ENCODE measurements at regions not wholly inside any gene's neighbourhood (a gene's known extent, or its start where the extent isn't known, plus 50 kb on each side); places are given as distances from the start of the nearest gene placed in this dataset.
"Not testable (repeated sequence)": the region's sequence is repeated elsewhere in the genome, so short reads cannot be mapped to it uniquely, and the experiment has no call there.

GRCh38 chr6:53426667-53427270 is 78.0 kb upstream of the ELOVL5 start:
- H3K4me3 Mint-ChIP-seq: no peak overlapping the region
- H3K4me1 Mint-ChIP-seq: peaks cover 13% of the 10 kb centered on the region
- no peaks in the 10 kb centered on the region for H3K36me3 Mint-ChIP-seq
- DNase-seq: no peak
- H3K27me3 Mint-ChIP-seq: peaks cover 6% of the 10 kb centered on the region
- no peaks in the 10 kb centered on the region for H3K9me3 Mint-ChIP-seq
- ATAC-seq (ENCODE audit: low read depth): no peak
- no peak overlapping the region for H3K27ac Mint-ChIP-seq
- POLR2A ChIA-PET: no interaction called here

DNA sequence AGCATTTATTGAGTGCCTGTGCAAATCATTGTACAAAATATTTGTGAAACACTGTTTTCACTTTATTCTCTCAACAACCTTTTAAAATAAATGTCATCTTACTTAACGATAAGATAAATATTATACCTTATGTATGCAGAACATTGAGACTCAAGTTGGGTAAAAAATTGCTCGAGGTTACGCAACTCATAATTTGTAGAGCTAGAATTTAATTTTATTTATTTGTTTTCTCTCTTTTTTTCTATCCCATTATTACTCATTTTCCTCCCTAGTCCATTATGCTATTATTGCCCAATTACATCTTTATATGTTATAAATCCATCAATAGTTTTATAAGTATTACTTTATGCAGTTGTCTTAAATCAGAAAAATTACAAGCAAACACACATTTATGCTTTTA is 77.4 kb upstream of the ELOVL5 start:
- H3K4me1 Mint-ChIP-seq: peaks cover 10% of the 10 kb centered on the region
- H3K36me3 Mint-ChIP-seq: no peaks in the 10 kb centered on the region
- DNase-seq: no peak
- POLR2A ChIA-PET: no interaction called here
- no peak overlapping the region for H3K4me3 Mint-ChIP-seq
- ATAC-seq (ENCODE audit: low read depth): no peak
- H3K27me3 Mint-ChIP-seq: peaks cover 6% of the 10 kb centered on the region
- H3K27ac Mint-ChIP-seq: no peak overlapping the region
- no peaks in the 10 kb centered on the region for H3K9me3 Mint-ChIP-seq

GRCh38 chr6:53424976-53425718 is 76.4 kb upstream of the ELOVL5 start:
- Mint-ChIP-seq H3K36me3 (no peaks in the 10 kb centered on the region), H3K4me3 (no peak overlapping the region), H3K27me3 (peaks cover 6% of the 10 kb centered on the region), H3K9me3 (no peaks in the 10 kb centered on the region), H3K27ac (no peak overlapping the region), H3K4me1 (peaks cover 10% of the 10 kb centered on the region)
- DNase-seq: no peak
- POLR2A ChIA-PET: interaction anchor here (0.6 kb wide), 1 partner anchor 13 kb away, joined by 3 read pairs; no protein-coding TSS in a partner anchor
- no peak for ATAC-seq (ENCODE audit: low read depth)

DNA sequence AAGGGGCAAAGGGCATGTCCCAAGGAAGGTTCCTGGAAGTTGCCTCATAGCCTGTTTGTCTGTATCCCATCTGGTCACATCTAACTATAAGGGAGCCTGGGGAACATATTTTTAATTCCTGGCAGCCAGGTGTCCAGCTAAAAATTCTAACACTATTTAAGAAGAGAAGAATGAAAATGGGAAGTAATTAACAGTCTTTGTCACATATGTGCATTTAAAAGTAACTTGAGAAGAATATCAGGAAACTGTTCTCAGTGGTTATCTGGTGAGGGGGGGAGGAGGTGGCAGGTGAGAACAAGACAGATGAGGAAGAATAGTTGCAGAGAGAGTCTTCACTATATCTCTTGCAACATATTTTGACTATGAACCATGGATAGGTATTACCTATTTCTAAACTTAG is 75.5 kb upstream of the ELOVL5 start:
- DNase-seq (no peak), ATAC-seq (ENCODE audit: low read depth) (no peak)
- Mint-ChIP-seq H3K4me3 (no peak overlapping the region), H3K27me3 (peaks cover 9% of the 10 kb centered on the region), H3K9me3 (no peaks in the 10 kb centered on the region), H3K4me1 (peaks cover 8% of the 10 kb centered on the region), H3K27ac (no peak overlapping the region), H3K36me3 (no peaks in the 10 kb centered on the region)
- POLR2A ChIA-PET: no interaction called here

- H3K36me3 Mint-ChIP-seq; ATAC-seq (ENCODE audit: low read depth); H3K4me3 Mint-ChIP-seq: not testable (repeated sequence)
Observed at GRCh38 chr6:53423560-53423959, 74.8 kb upstream of the ELOVL5 start.

GRCh38 chr6:53419026-53419425 is 70.3 kb upstream of the ELOVL5 start:
- Mint-ChIP-seq H3K4me3 (no peak overlapping the region), H3K27me3 (peaks cover 5% of the 10 kb centered on the region)
- no peak for DNase-seq

More at GRCh38 chr6:53423560-53423959, 74.8 kb upstream of the ELOVL5 start:
- POLR2A ChIA-PET, H3K4me1 Mint-ChIP-seq, DNase-seq, H3K27me3 Mint-ChIP-seq, H3K27ac Mint-ChIP-seq, H3K9me3 Mint-ChIP-seq: not testable (repeated sequence)

DNA sequence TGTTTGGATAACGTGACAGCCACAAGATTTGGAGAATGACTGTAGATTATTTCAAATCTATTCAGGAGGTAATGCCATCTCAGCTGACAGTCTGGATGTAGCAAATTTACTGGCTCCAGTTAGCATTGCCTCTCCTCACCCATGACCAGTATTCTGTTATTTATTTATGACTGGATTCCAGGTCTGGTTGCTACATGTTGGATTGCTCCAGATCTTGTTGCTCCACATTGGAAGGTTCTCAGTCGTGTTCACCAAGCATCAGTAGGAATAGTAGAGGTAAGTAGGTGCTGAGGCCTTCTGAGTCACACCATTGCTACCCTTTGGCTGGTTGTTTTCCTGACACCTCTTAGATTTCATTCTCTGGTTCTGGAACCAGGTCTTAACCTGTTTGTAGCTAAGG is 69.5 kb upstream of the ELOVL5 start:
- H3K4me3 Mint-ChIP-seq: no peak overlapping the region
- H3K27ac Mint-ChIP-seq: no peak overlapping the region
- H3K27me3 Mint-ChIP-seq: peaks cover 5% of the 10 kb centered on the region
- no peaks in the 10 kb centered on the region for H3K36me3 Mint-ChIP-seq
- ATAC-seq (ENCODE audit: low read depth) (no peak), DNase-seq (no peak)
- no peaks in the 10 kb centered on the region for H3K4me1 Mint-ChIP-seq
- no peaks in the 10 kb centered on the region for H3K9me3 Mint-ChIP-seq
- POLR2A ChIA-PET: no interaction called here

More at GRCh38 chr6:53419026-53419425, 70.3 kb upstream of the ELOVL5 start:
- Mint-ChIP-seq H3K36me3 (no peaks in the 10 kb centered on the region), H3K27ac (no peak overlapping the region), H3K4me1 (no peaks in the 10 kb centered on the region), H3K9me3 (no peaks in the 10 kb centered on the region)
- POLR2A ChIA-PET: no interaction called here
- no peak for ATAC-seq (ENCODE audit: low read depth)

- DNase-seq (no peak), ATAC-seq (ENCODE audit: low read depth) (no peak)
- H3K36me3 Mint-ChIP-seq: no peaks in the 10 kb centered on the region
- H3K4me1 Mint-ChIP-seq: no peaks in the 10 kb centered on the region
- POLR2A ChIA-PET: no interaction called here
- peaks cover 2% of the 10 kb centered on the region for H3K27me3 Mint-ChIP-seq
- no peak overlapping the region for H3K27ac Mint-ChIP-seq
- H3K9me3 Mint-ChIP-seq: no peaks in the 10 kb centered on the region
- H3K4me3 Mint-ChIP-seq: no peak overlapping the region
Observed at GRCh38 chr6:53417141-53417540, 68.4 kb upstream of the ELOVL5 start.

DNA sequence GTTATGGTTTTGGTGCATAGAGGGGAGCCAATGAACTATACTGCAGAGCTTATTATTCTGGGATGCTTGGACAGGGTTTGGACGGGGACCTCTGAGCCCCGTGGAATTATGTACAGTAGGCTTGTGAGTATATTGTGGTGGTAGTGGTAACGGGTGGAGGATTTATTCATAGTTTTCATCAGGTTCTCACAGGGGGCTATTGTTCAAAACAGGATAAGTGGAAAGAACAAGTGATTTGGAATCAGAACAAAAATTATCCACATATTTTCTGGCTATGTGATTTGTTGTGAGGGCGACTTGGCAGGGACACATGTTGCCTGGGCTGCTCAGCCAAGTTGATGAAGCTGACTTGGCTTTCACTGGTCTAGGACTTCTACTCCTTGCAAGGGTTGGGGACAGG is 64.6 kb upstream of the ELOVL5 start:
- no peak overlapping the region for H3K27ac Mint-ChIP-seq
- peaks cover 4% of the 10 kb centered on the region for H3K4me1 Mint-ChIP-seq
- DNase-seq (no peak), ATAC-seq (ENCODE audit: low read depth) (no peak)
- no peaks in the 10 kb centered on the region for H3K9me3 Mint-ChIP-seq
- H3K4me3 Mint-ChIP-seq: no peak overlapping the region
- POLR2A ChIA-PET: no interaction called here
- H3K27me3 Mint-ChIP-seq: no peaks in the 10 kb centered on the region
- no peaks in the 10 kb centered on the region for H3K36me3 Mint-ChIP-seq

GRCh38 chr6:53412751-53413150 is 64.0 kb upstream of the ELOVL5 start:
- DNase-seq (no peak), ATAC-seq (ENCODE audit: low read depth) (no peak)
- H3K27me3 Mint-ChIP-seq: no peaks in the 10 kb centered on the region
- no peaks in the 10 kb centered on the region for H3K36me3 Mint-ChIP-seq
- no peak overlapping the region for H3K27ac Mint-ChIP-seq
- H3K4me3 Mint-ChIP-seq: no peak overlapping the region
- no peaks in the 10 kb centered on the region for H3K9me3 Mint-ChIP-seq
- H3K4me1 Mint-ChIP-seq: peaks cover 4% of the 10 kb centered on the region
- POLR2A ChIA-PET: no interaction called here

- Mint-ChIP-seq H3K9me3 (no peaks in the 10 kb centered on the region), H3K36me3 (no peaks in the 10 kb centered on the region), H3K4me3 (no peak overlapping the region), H3K4me1 (peaks cover 4% of the 10 kb centered on the region), H3K27me3 (no peaks in the 10 kb centered on the region), H3K27ac (no peak overlapping the region)
- POLR2A ChIA-PET: interaction anchor here (0.6 kb wide), 1 partner anchor 13 kb away, joined by 3 read pairs; no protein-coding TSS in a partner anchor
- DNase-seq (no peak), ATAC-seq (ENCODE audit: low read depth) (no peak)
Observed at GRCh38 chr6:53412021-53412715, 63.4 kb upstream of the ELOVL5 start.

- no peak for ATAC-seq (ENCODE audit: low read depth)
- no peak overlapping the region for H3K4me3 Mint-ChIP-seq
- H3K9me3 Mint-ChIP-seq: no peaks in the 10 kb centered on the region
- H3K36me3 Mint-ChIP-seq: no peaks in the 10 kb centered on the region
- H3K4me1 Mint-ChIP-seq: peaks cover 4% of the 10 kb centered on the region
- POLR2A ChIA-PET: no interaction called here
- H3K27me3 Mint-ChIP-seq: no peaks in the 10 kb centered on the region
- no peak overlapping the region for H3K27ac Mint-ChIP-seq
- DNase-seq: no peak
Observed at GRCh38 chr6:53411451-53411850, 62.7 kb upstream of the ELOVL5 start.

GRCh38 chr6:53410508-53411258 is 61.9 kb upstream of the ELOVL5 start:
- POLR2A ChIA-PET: no interaction called here

More at GRCh38 chr6:53410508-53411258, 61.9 kb upstream of the ELOVL5 start:
- no peaks in the 10 kb centered on the region for H3K27me3 Mint-ChIP-seq
- DNase-seq (peak; percentile 55), ATAC-seq (ENCODE audit: low read depth) (peak; percentile 86)
- H3K36me3 Mint-ChIP-seq: no peaks in the 10 kb centered on the region
- H3K9me3 Mint-ChIP-seq: no peaks in the 10 kb centered on the region
- H3K4me1 Mint-ChIP-seq: peaks cover 4% of the 10 kb centered on the region
- H3K4me3 Mint-ChIP-seq: no peak overlapping the region
- no peak overlapping the region for H3K27ac Mint-ChIP-seq

All from activated naive CD8-positive, alpha-beta T cell treated with anti-CD3 and anti-CD28 coated beads, Interleukin-2, amount 10 ng/mL, durations not matched to agents 7 days and 5 days (primary cell).